Urinary bladder (tissue), 3 donors: ENCODE measurements at regions not wholly inside any gene's neighbourhood (a gene's known extent, or its start where the extent isn't known, plus 50 kb on each side); places are given as distances from the start of the nearest gene placed in this dataset.
A peak's percentile ranks its signal among the peaks of the same experiment; 100 is the strongest.

ENCODE experiments used
- DNase-seq: peaks from one replicate; pipeline ENCODE4 v3.0.0-alpha.2; 2015; ENCODE audit errors: extremely low spot score
- H3K27ac ChIP-seq: one replicate; pipeline ENCODE4 v1.5.1; 2013; ENCODE audit warnings: low read depth, mild to moderate bottlenecking, moderate library complexity
- H3K36me3 ChIP-seq: one replicate; pipeline ENCODE4 v1.6.1; 2013; ENCODE audit warnings: mild to moderate bottlenecking, moderate library complexity; ENCODE audit not compliant: insufficient read depth
- H3K4me1 ChIP-seq: one replicate; pipeline ENCODE4 v1.6.1; 2013; ENCODE audit warnings: mild to moderate bottlenecking, moderate library complexity; ENCODE audit not compliant: insufficient read depth
- H3K4me3 ChIP-seq: one replicate; pipeline ENCODE4 v1.5.1; 2013; ENCODE audit warnings: low read depth, low read length
- WGBS: extraction: QIAGEN DNeasy Blood & Tissue Kit; methylation state at CpG from one replicate; pipeline ENCODE4 v1.1.7; 2013; 5-methylcytosine and 5-hydroxymethylcytosine counted together
- donor health status: healthy with polysubstance abuse.
- donor health status: healthy.

DNA sequence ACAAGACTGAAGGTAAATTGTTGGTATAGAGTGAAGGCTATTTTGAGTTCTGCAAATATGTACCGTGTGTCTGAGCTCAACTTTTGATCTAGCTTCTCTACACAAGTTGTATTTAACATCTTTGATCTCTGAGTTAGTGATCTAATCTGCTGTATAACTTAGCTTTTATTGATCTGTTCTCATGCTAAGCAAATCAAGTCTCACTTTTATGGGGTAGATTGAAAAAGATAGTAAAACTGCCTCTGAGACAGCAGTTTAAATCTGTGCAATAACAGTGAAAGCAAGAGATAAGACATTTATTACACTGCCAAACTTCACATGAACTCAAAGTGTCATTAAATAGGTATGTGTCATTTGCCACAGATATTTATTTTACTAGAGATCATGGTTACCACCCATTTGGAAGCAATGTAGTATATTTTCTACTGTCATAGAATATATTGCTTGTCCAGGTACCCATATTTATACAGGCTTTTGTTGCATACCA is 477.3 kb downstream of the ISL1 start:
- H3K4me3 ChIP-seq = no peak overlapping the region
- H3K27ac ChIP-seq = no peak overlapping the region
- no peak for DNase-seq
- H3K36me3 ChIP-seq = no peaks in the 10 kb centered on the region
- WGBS = 14% methylated on average over 1 of the region's 1 CpG
- no peaks in the 10 kb centered on the region for H3K4me1 ChIP-seq

GRCh38 chr5:51872144-51872543 is 488.9 kb downstream of the ISL1 start:
- no peaks in the 10 kb centered on the region for H3K4me1 ChIP-seq

DNA sequence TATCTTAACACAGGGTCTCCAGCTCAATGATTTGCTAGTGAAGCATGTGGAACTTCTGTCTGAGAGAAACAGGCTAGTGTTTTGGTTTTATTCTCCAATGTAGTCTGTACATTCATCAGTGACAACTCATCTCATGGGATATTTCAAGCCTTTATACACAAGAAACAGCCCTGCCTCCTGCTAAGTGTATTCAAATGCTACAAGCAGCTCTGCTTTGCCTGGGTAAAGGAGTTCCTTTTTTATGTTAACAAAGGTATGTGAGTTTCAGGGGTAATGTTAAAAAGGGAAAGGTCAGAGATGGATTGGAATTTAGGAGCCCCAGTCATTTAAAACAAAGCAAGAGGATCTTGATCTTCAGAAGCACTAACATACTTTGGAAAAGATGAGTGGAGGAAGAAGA is 498.7 kb downstream of the ISL1 start:
- Histone ChIP-seq H3K36me3 (no peaks in the 10 kb centered on the region), H3K4me1 (no peaks in the 10 kb centered on the region), H3K27ac (no peak overlapping the region), H3K4me3 (no peak overlapping the region)
- DNase-seq = no peak

More at GRCh38 chr5:51872144-51872543, 488.9 kb downstream of the ISL1 start:
- WGBS = 87% methylated on average over 2 of the region's 2 CpGs
- Histone ChIP-seq H3K4me3 (no peak overlapping the region), H3K36me3 (no peaks in the 10 kb centered on the region), H3K27ac (no peak overlapping the region)
- no peak for DNase-seq

- H3K27ac ChIP-seq = no peak overlapping the region
- 4% methylated on average over 1 of the region's 1 CpG for WGBS
- H3K36me3 ChIP-seq = no peaks in the 10 kb centered on the region
- no peaks in the 10 kb centered on the region for H3K4me1 ChIP-seq
- H3K4me3 ChIP-seq = no peak overlapping the region
- no peak for DNase-seq
These were observed 499.4 kb downstream of the ISL1 start for GRCh38 chr5:51882647-51883046.

DNA sequence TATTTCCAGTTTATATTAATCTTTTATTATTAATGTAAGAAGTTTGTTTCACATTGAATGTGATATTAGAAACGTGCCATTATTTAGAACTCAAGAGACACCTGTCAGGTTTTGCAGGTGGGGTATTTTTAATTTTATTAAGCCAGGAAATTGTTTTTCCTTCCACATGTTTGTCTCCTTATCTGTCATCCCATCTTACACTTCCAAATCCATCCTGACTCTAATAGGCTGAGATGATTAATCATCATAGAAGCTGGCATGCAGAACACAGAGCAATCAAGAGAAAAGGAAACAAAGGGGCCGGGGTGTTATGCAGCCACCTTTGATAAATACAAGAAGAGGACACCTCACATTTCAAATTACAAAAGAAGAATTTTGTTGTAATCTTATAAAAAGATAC is 506.5 kb downstream of the ISL1 start:
- Histone ChIP-seq H3K4me1 (no peaks in the 10 kb centered on the region), H3K36me3 (no peaks in the 10 kb centered on the region), H3K27ac (no peak overlapping the region), H3K4me3 (no peak overlapping the region)
- WGBS = 63% methylated on average over 2 of the region's 2 CpGs
- no peak for DNase-seq

DNA sequence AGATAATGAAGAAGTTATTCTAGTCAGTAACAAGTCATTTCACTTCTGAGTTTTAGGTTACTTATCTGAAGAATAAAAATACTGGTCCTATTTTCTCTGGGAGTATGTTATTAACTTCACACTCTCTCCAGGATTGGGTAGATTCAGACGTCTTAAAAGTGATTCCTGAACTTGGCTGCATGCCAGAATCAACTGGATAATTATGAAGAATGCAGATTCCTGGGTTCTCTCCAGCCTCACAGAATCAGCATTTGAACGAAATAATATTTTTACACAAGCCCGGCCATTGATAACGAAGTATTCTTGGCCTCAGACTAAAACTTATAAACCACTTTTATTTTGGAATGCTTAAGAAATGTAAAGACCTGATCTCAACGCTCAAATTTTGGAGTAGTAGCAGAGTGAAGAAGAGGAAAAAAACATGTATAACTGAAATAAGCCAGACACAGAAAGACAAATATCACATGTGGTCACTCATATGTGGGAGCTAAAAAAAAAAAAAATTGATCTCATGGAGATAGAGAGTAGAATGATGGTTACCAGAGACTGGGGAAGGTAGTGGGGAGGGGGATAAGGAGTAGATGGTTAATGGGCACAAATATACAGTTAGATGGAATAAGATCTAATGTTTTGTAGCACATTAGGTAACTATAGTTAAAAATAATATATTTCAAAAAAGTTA is 507.3 kb downstream of the ISL1 start:
- DNase-seq = no peak
- Histone ChIP-seq H3K27ac (no peak overlapping the region), H3K4me1 (no peaks in the 10 kb centered on the region), H3K36me3 (no peaks in the 10 kb centered on the region), H3K4me3 (no peak overlapping the region)
- 54% methylated on average over 5 of the region's 5 CpGs for WGBS

GRCh38 chr5:51892680-51893079 is 509.4 kb downstream of the ISL1 start:
- H3K4me1 ChIP-seq = no peaks in the 10 kb centered on the region
- no peak for DNase-seq
- no peak overlapping the region for H3K27ac ChIP-seq
- no peak overlapping the region for H3K4me3 ChIP-seq
- H3K36me3 ChIP-seq = no peaks in the 10 kb centered on the region
- 80% methylated on average over 1 of the region's 1 CpG for WGBS

GRCh38 chr5:51895834-51896233 is 512.6 kb downstream of the ISL1 start:
- H3K27ac ChIP-seq = no peak overlapping the region
- no peak for DNase-seq
- H3K36me3 ChIP-seq = no peaks in the 10 kb centered on the region
- no peaks in the 10 kb centered on the region for H3K4me1 ChIP-seq
- no peak overlapping the region for H3K4me3 ChIP-seq

- no peaks in the 10 kb centered on the region for H3K4me1 ChIP-seq
These were observed 519.3 kb downstream of the ISL1 start for GRCh38 chr5:51902512-51902911.

DNA sequence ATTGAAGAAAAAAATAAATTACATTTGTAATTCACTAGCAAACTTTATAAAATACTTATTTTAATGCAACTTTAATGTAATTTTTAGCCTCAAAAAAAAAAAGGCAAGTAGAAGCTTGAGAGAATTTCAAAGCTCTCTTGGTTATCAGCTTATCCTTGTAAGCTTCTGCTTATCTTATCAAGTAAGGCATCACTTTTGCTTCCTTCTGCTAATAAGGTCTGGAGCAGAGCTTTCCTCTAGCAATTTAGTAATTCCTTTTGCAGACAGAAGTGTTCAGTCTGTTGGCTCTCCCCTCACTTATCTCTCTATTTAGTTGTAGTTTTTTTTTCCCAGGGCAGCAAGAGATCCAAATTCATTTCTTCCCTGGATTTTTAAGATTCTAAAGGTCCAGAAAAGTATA is 525.0 kb downstream of the ISL1 start:
- Histone ChIP-seq H3K4me3 (no peak overlapping the region), H3K36me3 (no peaks in the 10 kb centered on the region), H3K27ac (no peak overlapping the region), H3K4me1 (no peaks in the 10 kb centered on the region)
- DNase-seq = no peak

More at GRCh38 chr5:51902512-51902911, 519.3 kb downstream of the ISL1 start:
- H3K36me3 ChIP-seq = no peaks in the 10 kb centered on the region
- H3K4me3 ChIP-seq = no peak overlapping the region
- no peak for DNase-seq
- no peak overlapping the region for H3K27ac ChIP-seq

GRCh38 chr5:51944500-51945125 is 561.4 kb downstream of the ISL1 start:
- DNase-seq = no peak
- Histone ChIP-seq H3K4me1 (no peaks in the 10 kb centered on the region), H3K36me3 (no peaks in the 10 kb centered on the region), H3K27ac (no peak overlapping the region), H3K4me3 (no peak overlapping the region)
- 85% methylated on average over 3 of the region's 3 CpGs for WGBS

DNA sequence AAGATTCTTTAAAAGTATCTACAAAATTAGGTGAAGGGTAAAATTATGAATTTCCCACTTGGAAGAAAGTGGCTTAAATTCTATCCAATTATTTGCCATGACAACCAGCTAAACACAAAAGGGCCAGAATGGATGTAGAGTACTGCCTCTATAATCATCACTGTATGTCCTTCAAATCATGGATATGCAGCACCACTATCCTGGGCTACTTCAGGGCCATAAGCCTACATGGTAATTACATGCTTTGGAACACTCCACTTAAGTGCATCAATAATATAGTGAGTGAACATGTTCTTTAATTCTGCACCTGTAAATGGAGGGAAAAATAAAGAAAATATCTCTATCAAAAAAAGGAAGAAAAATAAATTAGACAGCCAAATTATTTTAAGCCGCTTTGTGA is 575.2 kb downstream of the ISL1 start:
- no peaks in the 10 kb centered on the region for H3K4me1 ChIP-seq
- no peak overlapping the region for H3K27ac ChIP-seq
- no peak for DNase-seq
- 95% methylated on average over 1 of the region's 1 CpG for WGBS
- no peak overlapping the region for H3K4me3 ChIP-seq
- no peaks in the 10 kb centered on the region for H3K36me3 ChIP-seq

DNA sequence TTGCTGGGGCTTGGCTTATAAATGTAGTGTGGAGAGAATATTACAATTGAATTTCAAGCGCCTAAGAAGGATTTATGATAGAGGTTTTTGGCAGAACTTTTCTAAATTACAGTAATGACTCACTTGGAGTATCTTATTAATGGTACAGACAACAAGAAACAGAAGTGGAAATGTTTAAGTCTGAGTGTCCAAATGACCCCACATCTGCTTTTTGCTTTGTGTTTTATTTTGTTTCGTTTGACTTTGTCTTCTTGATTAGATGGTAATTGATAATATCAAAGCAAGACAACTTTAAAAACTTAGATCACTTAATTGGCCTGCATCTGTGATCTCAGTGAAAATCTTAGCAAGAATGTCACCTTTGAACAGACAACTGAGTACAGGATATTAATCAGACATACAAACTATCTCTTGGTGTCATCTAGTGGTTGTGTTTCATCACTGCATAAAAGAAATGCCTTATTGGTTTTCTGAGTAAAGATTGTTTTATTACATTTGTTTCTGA is 577.4 kb downstream of the ISL1 start:
- no peaks in the 10 kb centered on the region for H3K36me3 ChIP-seq
- 40% methylated on average over 2 of the region's 2 CpGs for WGBS
- DNase-seq = peak; percentile 36
- no peaks in the 10 kb centered on the region for H3K4me1 ChIP-seq
- no peak overlapping the region for H3K27ac ChIP-seq
- no peak overlapping the region for H3K4me3 ChIP-seq

DNA sequence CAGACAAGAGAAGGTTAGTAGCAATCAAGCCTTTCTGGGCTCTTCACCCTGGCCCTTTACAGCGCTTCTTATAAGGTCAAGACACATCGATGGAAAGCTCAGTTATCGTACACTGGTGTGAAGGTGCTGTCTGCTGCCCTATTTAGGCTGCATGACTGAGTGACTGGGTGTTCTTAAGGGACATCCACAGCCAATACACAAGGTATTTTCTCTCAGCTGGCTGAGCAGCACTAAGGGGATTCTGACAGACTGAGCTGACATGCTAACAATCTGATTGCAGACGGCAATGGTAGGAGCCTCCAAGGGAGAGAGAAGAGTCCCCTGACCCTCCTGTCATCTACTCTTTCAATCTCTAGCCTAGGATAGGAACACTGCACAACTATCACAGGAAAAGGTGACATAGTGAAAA is 577.9 kb downstream of the ISL1 start:
- no peak for DNase-seq
- Histone ChIP-seq H3K4me3 (no peak overlapping the region), H3K4me1 (no peaks in the 10 kb centered on the region), H3K27ac (no peak overlapping the region), H3K36me3 (no peaks in the 10 kb centered on the region)
- WGBS = 73% methylated on average over 4 of the region's 4 CpGs
